ENCODE measurements at regions not wholly inside any gene's neighbourhood (a gene's known extent, or its start where the extent isn't known, plus 50 kb on each side); places are given as distances from the start of the nearest gene placed in this dataset.

DNA sequence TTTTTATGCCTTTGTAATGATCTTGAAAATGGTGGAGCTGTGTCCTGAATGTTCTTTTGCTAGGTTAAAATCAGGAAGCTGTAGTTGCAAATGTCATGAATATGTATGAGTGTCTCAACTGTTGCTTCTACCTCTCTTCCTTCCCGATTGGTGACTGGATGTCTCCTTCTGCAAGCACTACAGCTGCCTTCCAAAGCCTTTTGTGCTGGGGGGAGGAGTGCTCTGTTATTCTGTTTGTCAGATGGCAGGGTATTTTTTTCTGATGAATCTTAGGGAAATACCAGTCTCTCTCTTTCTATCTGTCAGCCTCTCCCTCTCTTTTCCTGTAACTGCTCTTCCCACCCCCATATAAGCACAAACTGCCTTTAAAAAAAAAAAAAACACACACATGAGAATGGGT is 1396.3 kb upstream of the CELF4 start (continued):
- TF ChIP-seq CHD7 (IDR thresholded peaks at IDR 0.05; ENCODE audit: insufficient replicate concordance, low read length) (no peak), CBX8 (IDR thresholded peaks at IDR 0.05; ENCODE audit: borderline replicate concordance, low read depth, low read length) (no peak), PHF8 (conservative IDR thresholded peaks at IDR 0.05; ENCODE audit: low read depth, low read length) (no peak)
- TF ChIP-seq, protein P1, sequence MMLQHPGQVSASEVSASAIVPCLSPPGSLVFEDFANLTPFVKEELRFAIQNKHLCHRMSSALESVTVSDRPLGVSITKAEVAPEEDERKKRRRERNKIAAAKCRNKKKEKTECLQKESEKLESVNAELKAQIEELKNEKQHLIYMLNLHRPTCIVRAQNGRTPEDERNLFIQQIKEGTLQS (IDR thresholded peaks at IDR 0.05; ENCODE audit: insufficient read depth, low read depth, low read length): no peak

Data from H1 (cell line).